CD4-positive, alpha-beta T cell (primary cell): ENCODE measurements at regions not wholly inside any gene's neighbourhood (a gene's known extent, or its start where the extent isn't known, plus 50 kb on each side); places are given as distances from the start of the nearest gene placed in this dataset.

Experiments
- ATAC-seq: fragments of 200-7000 bp; cut with Tn5 transposase; one replicate; pipeline ENCODE4 v1.10.0; 2022; ENCODE audit warnings: mild to moderate bottlenecking; ENCODE audit not compliant: poor library complexity
- CTCF ChIA-PET: fragments of 350-600 bp; sonication (Branson Sonifier 250); formaldehyde crosslinking; loops from one replicate; lab custom pipeline; 2021; ENCODE audit warnings: antibody characterized with exemption, inconsistent platforms; lab: Charles Lee
- POLR2A ChIA-PET: fragments of 350-600 bp; sonication (Branson Sonifier 250); formaldehyde crosslinking; loops from one replicate; lab custom pipeline; 2021; ENCODE audit warnings: antibody characterized with exemption, inconsistent platforms; lab: Charles Lee
- DNase-seq, 14 experiments: peaks; one replicate each; pipeline ENCODE4 v3.0.0-alpha.2; 2013 to 2020; ENCODE audit warnings: mixed read lengths in 2 of 14
- H3K27ac ChIP-seq, 2 donors: one replicate each; pipeline versions ENCODE4 v1.5.1 to v1.7.0; 2013; ENCODE audit warnings: low read length in 2 of 2, low read depth in 1 of 2, mild to moderate bottlenecking in 1 of 2
- H3K27me3 ChIP-seq, 2 experiments: 1 replicate in 1 of 2; 2 replicates in 1 of 2; pipeline versions ENCODE4 v1.6.1 to v1.7.0; 2013; ENCODE audit warnings: low read length in 2 of 2, control low read depth in 1 of 2, mild to moderate bottlenecking in 1 of 2, moderate library complexity in 1 of 2; ENCODE audit not compliant: insufficient read depth in 2 of 2, control insufficient read depth in 1 of 2
- H3K36me3 ChIP-seq: one replicate; pipeline ENCODE4 v1.6.1; 2013; ENCODE audit warnings: low read length, control low read depth; ENCODE audit not compliant: insufficient read depth
- H3K4me1 ChIP-seq: one replicate; pipeline ENCODE4 v1.6.1; 2013; ENCODE audit warnings: low read length, control low read depth; ENCODE audit not compliant: insufficient read depth
- H3K4me3 ChIP-seq: one replicate; pipeline ENCODE4 v1.5.1; 2013; ENCODE audit warnings: mild to moderate bottlenecking, low read length, moderate library complexity
- H3K9me3 ChIP-seq, 2 experiments: 1 replicate in 1 of 2; 2 replicates in 1 of 2; pipeline versions ENCODE4 v1.6.1 to v1.7.0; 2013; ENCODE audit warnings: low read length in 2 of 2, mild to moderate bottlenecking in 2 of 2, control low read depth in 1 of 2, moderate library complexity in 1 of 2; ENCODE audit not compliant: control insufficient read depth in 1 of 2, insufficient read depth in 1 of 2
- H3K27ac Mint-ChIP-seq: one replicate; pipeline ENCODE4 v1.8.0; 2020; ENCODE audit warnings: mixed read lengths
- H3K27me3 Mint-ChIP-seq: one replicate; pipeline ENCODE4 v1.8.0; 2021; ENCODE audit warnings: mixed read lengths
- H3K36me3 Mint-ChIP-seq: one replicate; pipeline ENCODE4 v1.8.0; 2021; ENCODE audit warnings: low read depth, mixed read lengths
- H3K4me1 Mint-ChIP-seq: one replicate; pipeline ENCODE4 v1.8.0; 2021; ENCODE audit warnings: low read depth, mixed read lengths
- H3K4me3 Mint-ChIP-seq: one replicate; pipeline ENCODE4 v1.8.0; 2020; ENCODE audit warnings: mild to moderate bottlenecking, mixed read lengths
- H3K9me3 Mint-ChIP-seq: one replicate; pipeline ENCODE4 v1.8.0; 2020; ENCODE audit warnings: mixed read lengths
- intact Hi-C, 2 experiments: fragments of 100-400 bp; cut with DNase I in 1 of 2; cut with micrococcal nuclease in 1 of 2; formaldehyde crosslinking; loops; one replicate each; pipeline versions ENCODE4 v1.15.1 to v1.9.0; 2023 to 2025; cut with DNase I, micrococcal nuclease
- TF ChIP-seq, protein P1 (sequence below): fragments of 200-600 bp; IDR thresholded peaks from one replicate; pipeline ENCODE4 v1.8.0; 2022; ENCODE audit warnings: antibody characterized with exemption, mild to moderate bottlenecking

- ChIA-PET POLR2A (no interaction called here), CTCF (no interaction called here)
- Mint-ChIP-seq H3K4me1 (no peaks in the 10 kb centered on the region), H3K27ac (no peak overlapping the region), H3K4me3 (no peak overlapping the region), H3K36me3 (no peaks in the 10 kb centered on the region), H3K27me3 (no peaks in the 10 kb centered on the region), H3K9me3 (no peaks in the 10 kb centered on the region)
- ATAC-seq (no peak), DNase-seq (no peak)
- TF ChIP-seq, protein P1, sequence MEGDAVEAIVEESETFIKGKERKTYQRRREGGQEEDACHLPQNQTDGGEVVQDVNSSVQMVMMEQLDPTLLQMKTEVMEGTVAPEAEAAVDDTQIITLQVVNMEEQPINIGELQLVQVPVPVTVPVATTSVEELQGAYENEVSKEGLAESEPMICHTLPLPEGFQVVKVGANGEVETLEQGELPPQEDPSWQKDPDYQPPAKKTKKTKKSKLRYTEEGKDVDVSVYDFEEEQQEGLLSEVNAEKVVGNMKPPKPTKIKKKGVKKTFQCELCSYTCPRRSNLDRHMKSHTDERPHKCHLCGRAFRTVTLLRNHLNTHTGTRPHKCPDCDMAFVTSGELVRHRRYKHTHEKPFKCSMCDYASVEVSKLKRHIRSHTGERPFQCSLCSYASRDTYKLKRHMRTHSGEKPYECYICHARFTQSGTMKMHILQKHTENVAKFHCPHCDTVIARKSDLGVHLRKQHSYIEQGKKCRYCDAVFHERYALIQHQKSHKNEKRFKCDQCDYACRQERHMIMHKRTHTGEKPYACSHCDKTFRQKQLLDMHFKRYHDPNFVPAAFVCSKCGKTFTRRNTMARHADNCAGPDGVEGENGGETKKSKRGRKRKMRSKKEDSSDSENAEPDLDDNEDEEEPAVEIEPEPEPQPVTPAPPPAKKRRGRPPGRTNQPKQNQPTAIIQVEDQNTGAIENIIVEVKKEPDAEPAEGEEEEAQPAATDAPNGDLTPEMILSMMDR: no peak
- H3K4me3 ChIP-seq: no peak overlapping the region
- no peak overlapping the region for H3K27ac ChIP-seq
- H3K4me1 ChIP-seq: no peaks in the 10 kb centered on the region
- H3K27me3 ChIP-seq: no peaks in the 10 kb centered on the region
- H3K9me3 ChIP-seq: no peaks in the 10 kb centered on the region
- no peaks in the 10 kb centered on the region for H3K36me3 ChIP-seq
- intact Hi-C loops: no loop called here
Measured at GRCh38 chr4:107380190-107380589, 339.8 kb downstream of the PAPSS1 start.

DNA sequence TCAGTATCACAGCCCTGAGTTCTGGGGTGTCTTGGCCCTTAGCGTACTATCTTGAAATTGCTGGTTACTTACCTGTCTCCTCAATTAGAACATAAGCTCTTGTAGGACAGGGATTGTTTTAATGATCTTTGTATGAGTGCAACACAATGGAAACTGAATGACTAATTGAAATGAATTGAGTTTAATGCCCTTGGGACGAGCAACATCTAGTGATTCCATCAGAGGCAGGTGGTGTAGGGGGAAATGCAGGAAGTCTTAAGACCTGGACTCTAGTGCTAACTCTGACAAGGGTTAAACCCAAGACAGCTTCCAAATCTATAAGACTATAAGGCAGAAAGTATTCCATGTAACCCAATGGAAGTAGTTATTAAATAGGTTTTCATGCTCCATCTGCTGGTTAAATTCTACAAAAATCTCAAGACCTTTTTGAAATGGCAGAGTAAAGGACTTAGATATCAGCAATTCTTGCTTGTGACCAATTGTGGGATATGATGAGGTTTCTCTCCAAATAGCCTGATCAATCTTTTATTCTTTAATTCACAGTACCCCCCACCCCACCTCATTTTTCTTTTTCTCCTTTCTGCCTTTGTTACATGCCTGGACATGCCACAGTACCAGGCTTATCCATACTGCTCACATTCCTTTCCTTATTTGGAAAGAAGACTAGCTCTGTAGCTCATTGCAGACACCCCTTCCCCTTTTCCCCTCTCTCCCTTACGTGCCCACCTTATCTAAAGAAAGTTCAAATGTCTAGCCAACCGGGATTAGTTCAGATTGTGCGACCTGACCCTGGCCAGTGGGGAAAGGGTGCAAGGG lies 340.8 kb downstream of the PAPSS1 start:
- no peaks in the 10 kb centered on the region for H3K4me1 ChIP-seq
- intact Hi-C loops: no loop called here
- Mint-ChIP-seq H3K27ac (no peak overlapping the region), H3K4me1 (no peaks in the 10 kb centered on the region), H3K4me3 (no peak overlapping the region), H3K9me3 (no peaks in the 10 kb centered on the region), H3K27me3 (no peaks in the 10 kb centered on the region), H3K36me3 (no peaks in the 10 kb centered on the region)
- H3K27ac ChIP-seq: no peak overlapping the region
- ATAC-seq (no peak), DNase-seq (no peak)
- no peaks in the 10 kb centered on the region for H3K9me3 ChIP-seq
- ChIA-PET POLR2A (no interaction called here), CTCF (no interaction called here)
- H3K4me3 ChIP-seq: no peak overlapping the region
- H3K27me3 ChIP-seq: no peaks in the 10 kb centered on the region
- TF ChIP-seq, protein P1: no peak
- no peaks in the 10 kb centered on the region for H3K36me3 ChIP-seq

GRCh38 chr4:107376293-107376692 lies 340.2 kb upstream of the DKK2 start:
- no peaks in the 10 kb centered on the region for H3K36me3 Mint-ChIP-seq
- no peak overlapping the region for H3K4me3 Mint-ChIP-seq
- Histone ChIP-seq H3K27ac (no peak overlapping the region), H3K9me3 (peaks cover 0 to 4% of the 10 kb centered on the region in 2 experiments), H3K4me1 (no peaks in the 10 kb centered on the region), H3K36me3 (no peaks in the 10 kb centered on the region), H3K27me3 (no peaks in the 10 kb centered on the region), H3K4me3 (no peak overlapping the region)
- H3K27ac Mint-ChIP-seq: no peak overlapping the region
- ChIA-PET POLR2A (no interaction called here), CTCF (no interaction called here)
- H3K27me3 Mint-ChIP-seq: no peaks in the 10 kb centered on the region
- no peaks in the 10 kb centered on the region for H3K4me1 Mint-ChIP-seq
- intact Hi-C loops: no loop called here
- ATAC-seq: no peak
- DNase-seq: no peak
- H3K9me3 Mint-ChIP-seq: peaks cover 3% of the 10 kb centered on the region
- TF ChIP-seq, protein P1: no peak
